22Rv1 (cell line): ENCODE measurements at regions not wholly inside any gene's neighbourhood (a gene's known extent, or its start where the extent isn't known, plus 50 kb on each side); places are given as distances from the start of the nearest gene placed in this dataset.

Experiments
- H3K27ac ChIP-seq: fragments of 450-650 bp; 2 replicates; pipeline ENCODE4 v1.5.1; 2017
- CTCF ChIP-seq: fragments of 450-650 bp; IDR thresholded peaks from 2 replicates; pipeline ENCODE4 v1.5.1; 2017; ENCODE audit warnings: mild to moderate bottlenecking
- ZFX ChIP-seq: fragments of 450-650 bp; IDR thresholded peaks from 2 replicates; pipeline ENCODE4 v1.6.1; 2017; ENCODE audit warnings: antibody characterized with exemption, borderline replicate concordance

GRCh38 chr13:31944262-31945160 lies 87.1 kb upstream of the FRY start:
- peak overlapping the region; percentile 77; the same call in 1 of the 2 replicates for H3K27ac ChIP-seq
- TF ChIP-seq ZFX = no peak
- TF ChIP-seq CTCF = no peak

GRCh38 chr13:31945202-31945961 lies 86.2 kb upstream of the FRY start:
- H3K27ac ChIP-seq = peak overlapping the region; percentile 77
- TF ChIP-seq ZFX = no peak
- no peak for TF ChIP-seq CTCF

GRCh38 chr13:31946091-31946770 lies 85.3 kb upstream of the FRY start:
- H3K27ac ChIP-seq = peak overlapping the region; percentile 77
- TF ChIP-seq ZFX = no peak

- H3K27ac ChIP-seq = no peak overlapping the region
- no peak for TF ChIP-seq ZFX
- no peak for TF ChIP-seq CTCF
These were observed 84.5 kb upstream of the FRY start for GRCh38 chr13:31947105-31947504.

GRCh38 chr13:31947506-31947905 lies 84.1 kb upstream of the FRY start:
- no peak for TF ChIP-seq ZFX
- no peak for TF ChIP-seq CTCF

GRCh38 chr13:31949486-31949885 lies 82.1 kb upstream of the FRY start:
- H3K27ac ChIP-seq = no peak overlapping the region
- TF ChIP-seq ZFX (no peak), CTCF (no peak)

More at GRCh38 chr13:31947506-31947905, 84.1 kb upstream of the FRY start:
- H3K27ac ChIP-seq = no peak overlapping the region

GRCh38 chr13:31950111-31950815 lies 81.3 kb upstream of the FRY start:
- H3K27ac ChIP-seq = no peak overlapping the region
- no peak for TF ChIP-seq CTCF
- no peak for TF ChIP-seq ZFX
